SK-N-MC (cell line): ENCODE measurements at regions not wholly inside any gene's neighbourhood (a gene's known extent, or its start where the extent isn't known, plus 50 kb on each side); places are given as distances from the start of the nearest gene placed in this dataset.

Source experiments
- EZH2 ChIP-seq: fragments of 200-600 bp; sonication (generic); IDR thresholded peaks from one replicate; pipeline ENCODE4 v1.6.1; 2017; ENCODE audit warnings: antibody characterized with exemption
- FOXP2 ChIP-seq: optimal IDR thresholded peaks from 2 replicates; pipeline ENCODE3; 2011; ENCODE audit warnings: mild to moderate bottlenecking, moderate library complexity; ENCODE audit not compliant: insufficient read depth; ENCODE audit errors: extremely low read length, control extremely low read depth
- POLR2AphosphoS5 ChIP-seq: IDR thresholded peaks from 2 replicates; pipeline ENCODE4 v1.6.1; 2012; ENCODE audit warnings: mild to moderate bottlenecking, low read depth, low read length, borderline replicate concordance

DNA sequence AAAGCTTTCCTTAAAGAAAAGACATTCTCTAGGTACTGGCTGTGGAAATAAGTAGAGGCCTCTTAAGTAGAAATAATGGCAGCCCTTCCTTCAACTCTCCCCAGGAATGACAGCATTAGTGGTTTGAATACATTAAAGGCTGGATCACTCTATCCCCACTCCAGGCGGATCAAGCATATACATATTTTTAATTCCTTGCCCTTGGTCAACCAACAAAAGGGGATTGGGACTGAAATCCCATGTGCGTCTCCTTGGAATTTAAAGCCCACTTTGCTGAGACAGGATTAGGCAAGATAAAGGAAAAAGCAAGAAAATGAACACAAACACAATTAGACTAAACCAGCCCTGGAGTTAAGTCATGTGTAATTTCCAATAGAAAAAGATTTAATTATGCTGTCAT is 391.3 kb downstream of the PPP1R2C start:
- TF ChIP-seq EZH2, result no peak
- TF ChIP-seq POLR2AphosphoS5, result no peak
- no peak for TF ChIP-seq FOXP2
